Nephron progenitor cell (in vitro differentiated cells): ENCODE measurements at regions not wholly inside any gene's neighbourhood (a gene's known extent, or its start where the extent isn't known, plus 50 kb on each side); places are given as distances from the start of the nearest gene placed in this dataset.

Source experiments
- DNase-seq: peaks from one replicate; pipeline ENCODE4 v3.0.0; 2021
- H3K27ac Mint-ChIP-seq: 2 replicates; pipeline ENCODE4 v1.8.0; 2021; ENCODE audit warnings: mild to moderate bottlenecking, moderate library complexity, mixed read lengths
- H3K27me3 Mint-ChIP-seq: 2 replicates; pipeline ENCODE4 v1.8.0; 2021; ENCODE audit warnings: mild to moderate bottlenecking, low read depth, mixed read lengths; ENCODE audit not compliant: poor library complexity
- H3K36me3 Mint-ChIP-seq: 2 replicates; pipeline ENCODE4 v1.8.0; 2021; ENCODE audit warnings: low read depth, mixed read lengths
- H3K4me1 Mint-ChIP-seq: 2 replicates; pipeline ENCODE4 v1.8.0; 2021; ENCODE audit warnings: mixed read lengths
- H3K4me3 Mint-ChIP-seq: 2 replicates; pipeline ENCODE4 v1.8.0; 2021; ENCODE audit warnings: mild to moderate bottlenecking, moderate library complexity, mixed read lengths
- H3K9me3 Mint-ChIP-seq: 2 replicates; pipeline ENCODE4 v1.8.0; 2021; ENCODE audit warnings: mild to moderate bottlenecking, moderate library complexity, mixed read lengths
- CTCF ChIP-seq: fragments of 200-600 bp; sonication (generic); IDR thresholded peaks from 2 replicates; pipeline ENCODE4 v1.5.0; 2021; ENCODE audit warnings: antibody characterized with exemption

- H3K9me3 Mint-ChIP-seq, result peaks cover 6% of the 10 kb centered on the region
- no peak overlapping the region for H3K27ac Mint-ChIP-seq
- TF ChIP-seq CTCF, result no peak
- no peak for DNase-seq
- H3K27me3 Mint-ChIP-seq, result peaks cover 2% of the 10 kb centered on the region
- no peak overlapping the region for H3K4me3 Mint-ChIP-seq
- H3K4me1 Mint-ChIP-seq, result peaks cover 9% of the 10 kb centered on the region
- H3K36me3 Mint-ChIP-seq, result peaks cover 5% of the 10 kb centered on the region
Measured at GRCh38 chr18:30343090-30343489, 699.5 kb downstream of the DSC3 start.

- Mint-ChIP-seq H3K4me3 (no peak overlapping the region), H3K4me1 (peaks cover 9% of the 10 kb centered on the region), H3K36me3 (peaks cover 5% of the 10 kb centered on the region), H3K9me3 (peaks cover 4% of the 10 kb centered on the region), H3K27ac (no peak overlapping the region), H3K27me3 (peaks cover 2% of the 10 kb centered on the region)
- DNase-seq, result no peak
- TF ChIP-seq CTCF, result no peak
Measured at GRCh38 chr18:30342675-30343074, 699.9 kb downstream of the DSC3 start.

- Mint-ChIP-seq H3K36me3 (no peaks in the 10 kb centered on the region), H3K27me3 (no peaks in the 10 kb centered on the region), H3K4me3 (no peak overlapping the region), H3K27ac (no peak overlapping the region), H3K4me1 (peaks cover 8% of the 10 kb centered on the region), H3K9me3 (no peaks in the 10 kb centered on the region)
- DNase-seq, result no peak
- no peak for TF ChIP-seq CTCF
Measured at GRCh38 chr18:30334781-30335180, 707.8 kb downstream of the DSC3 start.

GRCh38 chr18:30333310-30333709 is 709.2 kb downstream of the DSC3 start:
- H3K4me1 Mint-ChIP-seq, result peaks cover 8% of the 10 kb centered on the region
- DNase-seq, result no peak
- no peaks in the 10 kb centered on the region for H3K9me3 Mint-ChIP-seq
- H3K36me3 Mint-ChIP-seq, result no peaks in the 10 kb centered on the region
- TF ChIP-seq CTCF, result no peak
- no peak overlapping the region for H3K4me3 Mint-ChIP-seq
- H3K27ac Mint-ChIP-seq, result no peak overlapping the region
- H3K27me3 Mint-ChIP-seq, result no peaks in the 10 kb centered on the region

GRCh38 chr18:30328839-30329238 is 713.7 kb downstream of the DSC3 start:
- Mint-ChIP-seq H3K27ac (no peak overlapping the region), H3K4me1 (no peaks in the 10 kb centered on the region), H3K9me3 (no peaks in the 10 kb centered on the region), H3K4me3 (no peak overlapping the region), H3K36me3 (no peaks in the 10 kb centered on the region), H3K27me3 (peaks cover 3% of the 10 kb centered on the region)
- no peak for TF ChIP-seq CTCF
- DNase-seq, result no peak

GRCh38 chr18:30302181-30302580 is 740.4 kb downstream of the DSC3 start:
- no peak overlapping the region for H3K4me3 Mint-ChIP-seq
- no peaks in the 10 kb centered on the region for H3K4me1 Mint-ChIP-seq
- H3K27me3 Mint-ChIP-seq, result no peaks in the 10 kb centered on the region
- no peaks in the 10 kb centered on the region for H3K36me3 Mint-ChIP-seq
- H3K27ac Mint-ChIP-seq, result no peak overlapping the region
- TF ChIP-seq CTCF, result no peak
- H3K9me3 Mint-ChIP-seq, result no peaks in the 10 kb centered on the region
- DNase-seq, result no peak
